Cardiac muscle cell (in vitro differentiated cells and primary cell): ENCODE measurements at regions not wholly inside any gene's neighbourhood (a gene's known extent, or its start where the extent isn't known, plus 50 kb on each side); places are given as distances from the start of the nearest gene placed in this dataset.

Experiments used
- DNase-seq, 2 donors: peaks; one replicate each; pipeline versions ENCODE4 v3.0.0 to v3.0.0-alpha.2; 2010 to 2017; ENCODE audit warnings: low read depth in 1 of 2, low spot score in 1 of 2
- H3K27ac ChIP-seq: fragments of 200-600 bp; sonication (generic); 2 replicates; pipeline ENCODE4 v1.5.1; 2016
- H3K27me3 ChIP-seq: fragments of 200-600 bp; sonication (generic); 2 replicates; pipeline ENCODE4 v1.6.0; 2016; ENCODE audit warnings: control low read depth
- H3K36me3 ChIP-seq: fragments of 200-600 bp; sonication (generic); 2 replicates; pipeline ENCODE4 v1.5.1; 2016; ENCODE audit warnings: control low read depth
- H3K4me1 ChIP-seq: fragments of 200-600 bp; sonication (generic); 2 replicates; pipeline ENCODE4 v1.8.1; 2017; ENCODE audit warnings: low read depth, mild to moderate bottlenecking, mixed run types
- H3K4me3 ChIP-seq: fragments of 200-600 bp; sonication (generic); 2 replicates; pipeline ENCODE4 v1.5.1; 2016; ENCODE audit warnings: mild to moderate bottlenecking
- H3K9me3 ChIP-seq: fragments of 200-600 bp; sonication (generic); 2 replicates; pipeline ENCODE4 v1.5.1; 2017; ENCODE audit warnings: low read depth, mild to moderate bottlenecking, control low read depth
- CTCF ChIP-seq: IDR thresholded peaks from 2 replicates; pipeline ENCODE4 v1.5.1; 2012; ENCODE audit warnings: low read depth, mild to moderate bottlenecking, low read length

- no peaks in the 10 kb centered on the region for H3K27me3 ChIP-seq
- H3K27ac ChIP-seq, result no peak overlapping the region
- DNase-seq, result no peak
- no peaks in the 10 kb centered on the region for H3K4me1 ChIP-seq
- H3K9me3 ChIP-seq, result no peaks in the 10 kb centered on the region
- no peak overlapping the region for H3K4me3 ChIP-seq
- H3K36me3 ChIP-seq, result no peaks in the 10 kb centered on the region
- no peak for TF ChIP-seq CTCF
Measured at GRCh38 chr22:22408269-22408668, 100.3 kb downstream of the ZNF280B start.

- H3K27me3 ChIP-seq, result no peaks in the 10 kb centered on the region
- DNase-seq, result peak in 1 of 2 donors; percentile 27
- no peaks in the 10 kb centered on the region for H3K36me3 ChIP-seq
- H3K4me1 ChIP-seq, result no peaks in the 10 kb centered on the region
- H3K27ac ChIP-seq, result no peak overlapping the region
- TF ChIP-seq CTCF, result peak; percentile 59
- no peaks in the 10 kb centered on the region for H3K9me3 ChIP-seq
- no peak overlapping the region for H3K4me3 ChIP-seq
Measured at GRCh38 chr22:22408731-22409696, 99.5 kb downstream of the ZNF280B start.

- no peaks in the 10 kb centered on the region for H3K9me3 ChIP-seq
- H3K4me1 ChIP-seq, result no peaks in the 10 kb centered on the region
- TF ChIP-seq CTCF, result no peak
- no peak overlapping the region for H3K27ac ChIP-seq
- no peaks in the 10 kb centered on the region for H3K27me3 ChIP-seq
- no peak overlapping the region for H3K4me3 ChIP-seq
- peak in 1 of 2 donors; percentile 57 for DNase-seq
- H3K36me3 ChIP-seq, result no peaks in the 10 kb centered on the region
Measured at GRCh38 chr22:22410121-22410520, 98.4 kb downstream of the ZNF280B start.

GRCh38 chr22:22410677-22411076 lies 97.9 kb downstream of the ZNF280B start:
- no peak overlapping the region for H3K27ac ChIP-seq
- DNase-seq, result no peak
- no peak for TF ChIP-seq CTCF
- H3K27me3 ChIP-seq, result no peaks in the 10 kb centered on the region
- H3K36me3 ChIP-seq, result no peaks in the 10 kb centered on the region
- H3K4me1 ChIP-seq, result no peaks in the 10 kb centered on the region
- H3K4me3 ChIP-seq, result no peak overlapping the region
- no peaks in the 10 kb centered on the region for H3K9me3 ChIP-seq

GRCh38 chr22:22414266-22414665 lies 94.3 kb downstream of the ZNF280B start:
- Histone ChIP-seq H3K9me3 (no peaks in the 10 kb centered on the region), H3K4me3 (no peak overlapping the region), H3K36me3 (no peaks in the 10 kb centered on the region), H3K27ac (no peak overlapping the region), H3K27me3 (no peaks in the 10 kb centered on the region), H3K4me1 (no peaks in the 10 kb centered on the region)
- no peak for DNase-seq
- no peak for TF ChIP-seq CTCF
